Pancreas (tissue), 10 donors: ENCODE measurements at regions not wholly inside any gene's neighbourhood (a gene's known extent, or its start where the extent isn't known, plus 50 kb on each side); places are given as distances from the start of the nearest gene placed in this dataset.

Experiments
- ATAC-seq, 4 donors: fragments of 200-7000 bp; cut with Tn5 transposase; one replicate each; pipeline versions ENCODE4 v1.8.0 to v1.9.1; 2020; ENCODE audit warnings: mild to moderate bottlenecking in 4 of 4, moderate library complexity in 4 of 4
- DNase-seq, 6 donors: peaks; one replicate each; pipeline ENCODE4 v3.0.0-alpha.2; 2020
- FAIRE-seq: peaks from 2 replicates; lab custom pipeline; 2012; peaks lifted over from hg19 to GRCh38; lab: Jason Lieb, UNC
- H3K27ac ChIP-seq, 4 donors: fragments of 200-600 bp; sonication (generic); 1 replicate in 3 of 4; 2 replicates in 1 of 4; pipeline versions ENCODE4 v1.5.0 to v1.8.0; 2020
- H3K27me3 ChIP-seq, 4 donors: fragments of 200-600 bp; one replicate each; pipeline ENCODE4 v1.8.0; 2021
- H3K36me3 ChIP-seq, 3 donors: fragments of 200-600 bp; sonication (generic) in 1 of 3; one replicate each; pipeline versions ENCODE4 v1.5.0 to v1.8.0; 2020 to 2021
- H3K4me1 ChIP-seq, 3 donors: fragments of 200-600 bp; one replicate each; pipeline ENCODE4 v1.8.0; 2021
- H3K4me3 ChIP-seq, 4 donors: fragments of 200-600 bp; sonication (generic) in 2 of 4; one replicate each; pipeline versions ENCODE4 v1.5.0 to v1.8.0; 2020 to 2021
- H3K9me3 ChIP-seq, 4 donors: fragments of 200-600 bp; one replicate each; pipeline ENCODE4 v1.8.0; 2021
- WGBS, 2 donors: extraction: QIAGEN DNeasy Blood & Tissue Kit; methylation state at CpG; one replicate each; pipeline ENCODE4 v1.1.7; 2013; 5-methylcytosine and 5-hydroxymethylcytosine counted together
- intact Hi-C, 3 donors: fragments of 100-400 bp; cut with DNase I; formaldehyde crosslinking; loops; one replicate each; pipeline versions ENCODE4 v1.11.1 to v1.14.2; 2022
- TF ChIP-seq, protein P1 (sequence below), 4 donors: fragments of 200-600 bp; sonication (generic) in 3 of 4; IDR thresholded peaks; one replicate each; pipeline versions ENCODE4 v1.5.0 to v1.8.0; 2021; ENCODE audit warnings: antibody characterized with exemption in 4 of 4
- donor health status: healthy with polysubstance abuse.
- donor health status: DM: no; HTN: no; CAD: no; lungs with moderate emphysema.
- donor health status: DM: no; HTN: no; CAD: no.
- donor health status: control.
- donor health status: control.
- donor health status: Bipolar disorder and iron deficiency.
- donor health status: DM: yes; HTN: yes; CAD: no.
- donor health status: DM: no; HTN: no; CAD: no.
- donor health status: DM: no; HTN: no; CAD: no.
- donor health status: DM: yes; HTN: yes; CAD: no.

- no peak for FAIRE-seq
- no peaks in the 10 kb centered on the region for H3K4me1 ChIP-seq
- intact Hi-C loops: no loop called here
- TF ChIP-seq, protein P1, sequence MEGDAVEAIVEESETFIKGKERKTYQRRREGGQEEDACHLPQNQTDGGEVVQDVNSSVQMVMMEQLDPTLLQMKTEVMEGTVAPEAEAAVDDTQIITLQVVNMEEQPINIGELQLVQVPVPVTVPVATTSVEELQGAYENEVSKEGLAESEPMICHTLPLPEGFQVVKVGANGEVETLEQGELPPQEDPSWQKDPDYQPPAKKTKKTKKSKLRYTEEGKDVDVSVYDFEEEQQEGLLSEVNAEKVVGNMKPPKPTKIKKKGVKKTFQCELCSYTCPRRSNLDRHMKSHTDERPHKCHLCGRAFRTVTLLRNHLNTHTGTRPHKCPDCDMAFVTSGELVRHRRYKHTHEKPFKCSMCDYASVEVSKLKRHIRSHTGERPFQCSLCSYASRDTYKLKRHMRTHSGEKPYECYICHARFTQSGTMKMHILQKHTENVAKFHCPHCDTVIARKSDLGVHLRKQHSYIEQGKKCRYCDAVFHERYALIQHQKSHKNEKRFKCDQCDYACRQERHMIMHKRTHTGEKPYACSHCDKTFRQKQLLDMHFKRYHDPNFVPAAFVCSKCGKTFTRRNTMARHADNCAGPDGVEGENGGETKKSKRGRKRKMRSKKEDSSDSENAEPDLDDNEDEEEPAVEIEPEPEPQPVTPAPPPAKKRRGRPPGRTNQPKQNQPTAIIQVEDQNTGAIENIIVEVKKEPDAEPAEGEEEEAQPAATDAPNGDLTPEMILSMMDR (IDR thresholded peaks at IDR 0.05): no peak
- no peaks in the 10 kb centered on the region for H3K27me3 ChIP-seq
- H3K36me3 ChIP-seq: no peaks in the 10 kb centered on the region
- no peak for ATAC-seq
- no peak for DNase-seq
- 0 to 89% methylated on average over 1 of the region's 1 CpG for WGBS, 2 donors
- no peak overlapping the region for H3K27ac ChIP-seq
- H3K4me3 ChIP-seq: no peak overlapping the region
- H3K9me3 ChIP-seq: no peaks in the 10 kb centered on the region
These were observed 154.7 kb downstream of the MBD2 start for GRCh38 chr18:54069729-54070128.

- FAIRE-seq (no peak), DNase-seq (no peak), ATAC-seq (no peak)
- Histone ChIP-seq H3K9me3 (no peaks in the 10 kb centered on the region), H3K4me1 (no peaks in the 10 kb centered on the region), H3K4me3 (no peak overlapping the region), H3K27me3 (no peaks in the 10 kb centered on the region), H3K36me3 (no peaks in the 10 kb centered on the region), H3K27ac (no peak overlapping the region)
- 70 to 73% methylated on average over 3 of the region's 3 CpGs for WGBS, 2 donors
- TF ChIP-seq, protein P1 (IDR thresholded peaks at IDR 0.05): no peak
- intact Hi-C loops: no loop called here
These were observed 164.0 kb downstream of the MBD2 start for GRCh38 chr18:54060343-54061005.

GRCh38 chr18:54052732-54053429 lies 171.6 kb downstream of the MBD2 start:
- ATAC-seq (no peak), FAIRE-seq (no peak), DNase-seq (no peak)
- no peak overlapping the region for H3K4me3 ChIP-seq
- no peaks in the 10 kb centered on the region for H3K9me3 ChIP-seq
- 68 to 79% methylated on average over 2 of the region's 2 CpGs for whole genome bisulfite sequencing, 2 donors
- no peaks in the 10 kb centered on the region for H3K27me3 ChIP-seq
- intact Hi-C loops: no loop called here
- H3K36me3 ChIP-seq: no peaks in the 10 kb centered on the region
- no peaks in the 10 kb centered on the region for H3K4me1 ChIP-seq
- no peak overlapping the region for H3K27ac ChIP-seq
- TF ChIP-seq, protein P1 (IDR thresholded peaks at IDR 0.05): no peak

- DNase-seq: no peak
- no peak overlapping the region for H3K4me3 ChIP-seq
- ATAC-seq: no peak
- H3K27ac ChIP-seq: no peak overlapping the region
- no peak for FAIRE-seq
- no peaks in the 10 kb centered on the region for H3K4me1 ChIP-seq
- TF ChIP-seq, protein P1 (IDR thresholded peaks at IDR 0.05): no peak
- intact Hi-C loops: no loop called here
- H3K27me3 ChIP-seq: no peaks in the 10 kb centered on the region
- no peaks in the 10 kb centered on the region for H3K9me3 ChIP-seq
- H3K36me3 ChIP-seq: no peaks in the 10 kb centered on the region
These were observed 172.2 kb downstream of the MBD2 start for GRCh38 chr18:54052259-54052658.
